Hematopoietic multipotent progenitor cell treated with erythropoietin and hydrocortisone succinate and interleukin-3 and kit ligand, for 6 days (in vitro differentiated cells): ENCODE measurements at regions not wholly inside any gene's neighbourhood (a gene's known extent, or its start where the extent isn't known, plus 50 kb on each side); places are given as distances from the start of the nearest gene placed in this dataset.
"Not testable (repeated sequence)": the region's sequence is repeated elsewhere in the genome, so short reads cannot be mapped to it uniquely, and the experiment has no call there.

Experiments used
- DNase-seq: peaks from one replicate; pipeline ENCODE4 v3.0.0-alpha.2; 2015

GRCh38 chr16:72729552-72729951 lies 318.4 kb downstream of the ZFHX3 start:
- DNase-seq: not testable (repeated sequence)

GRCh38 chr16:72728516-72728915 lies 319.4 kb downstream of the ZFHX3 start:
- DNase-seq: no peak

DNA sequence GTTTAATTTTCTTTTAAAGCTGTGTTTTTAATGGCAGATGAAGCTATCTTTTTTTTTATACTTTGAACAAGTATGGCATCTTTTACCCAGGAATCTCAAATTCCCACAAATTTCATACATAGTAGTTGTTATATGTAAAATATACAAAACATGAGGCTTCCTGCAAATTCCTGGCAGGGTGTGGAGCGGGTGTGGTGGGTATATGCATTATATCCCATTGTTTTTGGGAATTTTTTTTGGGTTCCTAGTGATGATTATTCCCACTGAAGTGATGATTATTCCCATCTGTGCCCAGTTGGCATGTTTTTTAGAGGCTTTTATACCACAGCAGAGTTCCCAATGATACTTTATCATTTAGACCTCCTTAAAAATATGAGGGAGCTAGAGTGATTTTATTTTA lies 320.4 kb downstream of the ZFHX3 start:
- DNase-seq: no peak

DNA sequence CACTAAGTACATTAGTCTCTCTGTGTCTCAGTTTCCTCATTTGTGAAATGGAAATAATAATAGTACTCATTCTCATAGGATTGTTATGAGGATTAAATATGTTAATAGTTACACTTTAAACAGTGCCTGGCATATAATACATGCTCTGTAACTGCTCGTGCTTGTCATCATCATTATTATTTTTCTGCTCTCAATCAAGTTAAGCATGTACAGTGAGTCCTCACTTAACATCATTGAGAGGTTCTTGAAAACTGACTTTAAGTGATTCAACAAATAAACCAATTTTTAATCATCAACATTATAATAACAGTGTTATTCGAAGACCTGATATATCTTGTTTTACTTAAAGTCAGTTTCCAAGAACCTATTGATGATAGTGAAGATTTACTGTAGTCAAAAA lies 322.3 kb downstream of the ZFHX3 start:
- no peak for DNase-seq

GRCh38 chr16:72723781-72724180 lies 324.1 kb downstream of the ZFHX3 start:
- no peak for DNase-seq

DNA sequence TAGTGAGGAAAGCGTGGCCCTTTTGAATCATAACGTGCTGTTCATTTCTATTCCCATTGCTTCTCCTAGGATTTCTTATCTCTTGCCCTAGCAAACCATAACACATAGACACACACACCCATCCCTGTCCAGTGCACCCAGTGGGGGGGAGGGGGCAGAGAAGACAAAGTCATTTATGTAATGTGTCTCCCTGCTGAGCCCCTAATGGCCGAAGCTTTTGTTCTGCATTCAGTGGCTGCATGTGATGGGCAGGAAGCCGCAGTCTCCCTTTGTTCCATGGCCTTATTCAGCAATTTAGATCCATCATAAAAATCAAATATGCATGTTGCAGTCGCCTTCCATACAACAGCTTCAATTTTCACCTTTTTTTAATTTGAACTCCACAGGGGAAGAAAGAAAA lies 325.4 kb downstream of the ZFHX3 start:
- no peak for DNase-seq

GRCh38 chr16:72721981-72722380 lies 325.9 kb downstream of the ZFHX3 start:
- DNase-seq: no peak

GRCh38 chr16:72715267-72715666 lies 332.7 kb downstream of the ZFHX3 start:
- no peak for DNase-seq

DNA sequence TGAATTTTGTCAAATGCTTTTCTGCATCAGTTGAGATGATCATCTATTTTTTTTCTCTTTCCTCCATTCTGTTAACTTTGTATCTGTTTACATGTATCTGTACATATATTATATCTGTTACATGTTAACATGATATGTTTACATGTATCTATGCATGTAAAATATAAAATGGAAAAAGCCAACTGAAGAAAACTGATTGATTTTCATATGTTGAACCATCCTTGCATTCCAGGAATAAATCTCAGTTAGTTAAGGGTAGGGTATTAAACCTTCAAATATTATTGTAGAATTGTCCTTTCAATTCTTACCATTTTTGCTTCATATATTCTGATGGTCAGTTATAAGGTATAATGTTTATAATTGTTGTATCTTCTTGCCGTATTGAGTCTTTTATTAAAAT lies 336.1 kb downstream of the ZFHX3 start:
- DNase-seq: no peak

GRCh38 chr16:72705801-72706200 lies 342.1 kb downstream of the ZFHX3 start:
- no peak for DNase-seq

DNA sequence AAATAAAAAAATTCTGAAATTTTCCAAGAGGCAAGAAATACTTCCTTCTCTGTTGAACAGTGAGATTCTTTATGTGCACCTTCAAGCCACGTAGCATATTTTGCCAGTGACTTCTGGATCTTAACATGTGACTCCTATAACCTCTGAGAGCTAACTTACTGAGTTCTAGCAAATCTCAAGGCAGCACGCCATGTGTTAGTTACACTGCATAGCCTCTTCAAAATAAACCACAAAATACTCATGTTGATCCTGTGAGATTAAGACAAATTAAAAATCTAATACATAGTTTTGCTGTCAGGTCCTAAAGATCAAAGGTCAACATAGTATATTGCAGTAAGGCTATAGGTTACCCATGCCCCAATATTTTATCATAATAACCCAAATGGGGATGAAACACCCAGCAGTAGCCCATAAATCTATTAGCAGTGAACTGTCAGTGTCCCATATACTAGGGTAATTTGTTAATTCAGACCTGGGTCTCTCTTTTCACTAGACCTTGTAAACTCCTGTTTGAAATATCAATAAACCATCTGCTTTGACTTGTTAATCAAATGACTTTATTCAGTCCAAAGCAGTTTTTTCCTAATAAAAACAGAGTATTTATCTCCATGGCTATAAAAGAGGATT lies 343.1 kb downstream of the ZFHX3 start:
- DNase-seq: no peak

DNA sequence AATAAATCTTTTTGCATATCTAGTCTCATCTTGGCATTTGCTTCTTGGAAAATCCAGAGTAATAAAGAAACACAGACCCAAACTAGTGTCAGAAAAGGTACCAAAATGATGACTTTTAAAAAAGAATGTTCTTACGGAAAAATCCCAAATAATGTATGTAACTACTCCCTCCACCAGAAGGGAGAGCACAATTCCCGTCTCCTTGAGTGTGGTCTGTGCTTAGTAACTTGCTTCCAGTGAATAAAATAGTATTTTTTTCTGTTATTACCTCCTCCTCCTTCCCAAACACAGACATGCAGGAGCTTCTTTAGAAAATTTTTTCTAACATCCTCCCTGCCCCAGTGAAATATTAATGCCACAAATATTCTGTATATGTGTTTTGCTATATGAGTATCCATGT lies 358.1 kb downstream of the ZFHX3 start:
- DNase-seq: no peak

DNA sequence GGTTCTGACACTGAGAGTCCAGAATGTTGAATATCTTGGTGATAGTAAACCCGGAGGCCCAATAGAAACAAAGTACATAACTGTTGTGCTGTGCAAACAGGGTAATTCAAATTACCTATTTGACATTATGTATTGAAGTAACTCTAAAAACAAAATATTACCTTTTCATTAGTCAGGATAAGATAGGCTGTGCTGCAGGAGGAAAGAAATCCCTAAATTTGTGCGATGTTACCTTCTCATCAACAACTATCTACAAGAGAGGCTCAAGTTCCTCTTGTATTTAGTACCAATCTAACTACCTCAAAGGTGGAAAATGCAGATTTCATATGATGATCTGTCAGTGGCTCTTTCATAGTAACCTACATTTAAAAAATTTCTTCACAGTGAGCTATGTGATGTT lies 367.2 kb downstream of the ZFHX3 start:
- DNase-seq: no peak

GRCh38 chr16:72679856-72680255 lies 368.1 kb downstream of the ZFHX3 start:
- no peak for DNase-seq

GRCh38 chr16:72677662-72678447 lies 370.1 kb downstream of the ZFHX3 start:
- DNase-seq: no peak

DNA sequence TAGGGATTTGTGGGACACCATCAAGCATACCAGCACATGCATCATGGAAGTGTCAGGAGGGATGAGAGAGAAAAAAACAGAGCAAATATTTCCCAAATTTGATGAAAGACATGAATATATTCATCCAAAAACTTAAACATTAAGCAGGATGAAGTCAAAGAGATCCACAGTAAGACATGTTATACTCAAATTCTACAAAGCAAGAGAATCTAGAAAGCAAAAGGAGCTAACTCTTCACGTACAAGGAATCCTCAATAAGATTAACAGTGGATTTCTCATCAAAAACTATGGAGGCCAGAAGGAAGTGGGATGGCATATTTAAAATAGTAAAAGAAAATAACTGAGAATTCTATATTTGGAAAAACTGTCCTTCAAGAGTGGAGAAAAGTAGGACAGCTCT lies 374.8 kb downstream of the ZFHX3 start:
- DNase-seq: peak; percentile 45

- DNase-seq: peak; percentile 37
Observed at GRCh38 chr16:72666267-72666666, 381.7 kb downstream of the ZFHX3 start.

DNA sequence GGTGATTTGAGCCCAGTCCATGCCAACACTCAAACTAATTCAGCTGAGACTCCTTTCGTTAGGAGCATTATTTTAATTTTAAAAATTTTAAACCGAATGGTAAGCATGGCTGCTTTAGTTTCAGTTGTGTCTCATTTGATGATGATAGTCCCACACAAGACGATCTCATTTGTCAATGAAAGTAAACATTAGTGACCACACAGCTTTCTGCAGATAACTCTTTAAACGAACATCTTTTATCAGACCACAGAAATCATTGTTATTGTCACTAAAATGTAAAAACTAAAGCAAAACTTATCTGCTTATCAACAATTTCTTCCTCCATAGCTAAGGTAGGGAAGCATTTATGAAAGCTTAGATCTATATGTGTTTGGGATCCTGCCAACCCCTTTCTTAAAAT lies 382.2 kb downstream of the ZFHX3 start:
- DNase-seq: peak; percentile 48

- peak; percentile 99 for DNase-seq
Observed at GRCh38 chr16:72664509-72665408, 383.2 kb downstream of the ZFHX3 start.

DNA sequence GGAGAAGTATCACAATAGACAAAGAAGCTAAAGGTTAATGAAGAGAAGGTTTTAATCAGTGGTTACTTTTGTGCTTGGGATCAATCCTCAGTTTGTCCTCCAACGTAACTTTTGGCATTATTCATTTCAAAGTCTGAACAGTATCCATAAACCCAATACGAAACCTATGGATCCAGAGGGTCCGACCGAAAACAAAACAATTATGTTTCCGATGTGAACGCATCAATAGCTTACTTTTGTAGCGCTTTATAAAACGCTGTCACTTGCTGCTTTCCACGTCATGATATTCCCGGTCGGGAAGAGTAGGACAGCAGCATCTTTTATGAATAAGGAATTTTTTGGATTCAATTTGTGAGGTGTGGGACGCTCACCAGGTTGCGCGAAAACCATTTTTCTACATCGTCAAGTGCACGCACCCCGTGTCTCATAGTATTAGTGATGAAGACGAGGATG lies 383.8 kb downstream of the ZFHX3 start:
- no peak for DNase-seq

GRCh38 chr16:72658888-72659717 lies 388.8 kb downstream of the ZFHX3 start:
- DNase-seq: no peak

GRCh38 chr16:72657791-72658190 lies 390.1 kb downstream of the ZFHX3 start:
- DNase-seq: no peak

GRCh38 chr16:72657164-72657563 lies 390.8 kb downstream of the ZFHX3 start:
- no peak for DNase-seq
